IMR-90 (cell line): ENCODE measurements at regions not wholly inside any gene's neighbourhood (a gene's known extent, or its start where the extent isn't known, plus 50 kb on each side); places are given as distances from the start of the nearest gene placed in this dataset.
"Not testable (repeated sequence)": the region's sequence is repeated elsewhere in the genome, so short reads cannot be mapped to it uniquely, and the experiment has no call there.

Experiments
- ATAC-seq: fragments of 200-7000 bp; cut with Tn5 transposase; 2 replicates; pipeline ENCODE4 v1.9.1; 2020; ENCODE audit warnings: low read depth, mild to moderate bottlenecking, moderate library complexity
- BruUV-seq: library from RNA; stranded (reverse); fragments of 400-500 nt; replicated peaks from 2 replicates; lab custom pipeline; 2021; lab: Mats Ljungman, UMichigan
- CTCF ChIA-PET: fragments of 300-600 bp; formaldehyde crosslinking; extraction: SDS; loops from one replicate; lab custom pipeline; 2021; ENCODE audit warnings: antibody characterized with exemption; lab: Yijun Ruan, JAX
- POLR2A ChIA-PET: fragments of 300-600 bp; sonication (Branson Sonifier 250); formaldehyde crosslinking; loops from one replicate; lab custom pipeline; 2022; ENCODE audit warnings: antibody characterized with exemption; ENCODE audit not compliant: unreplicated experiment; lab: Charles Lee
- DNase-seq: peaks from one replicate; pipeline ENCODE4 v3.0.0; 2013
- H2AFZ ChIP-seq: replicated peaks from 2 replicates; pipeline ENCODE3; 2013; ENCODE audit warnings: low read length, mild to moderate bottlenecking; ENCODE audit not compliant: poor library complexity
- H2AK5ac ChIP-seq: 2 replicates; pipeline ENCODE4 v1.6.1; 2013; ENCODE audit warnings: low read depth, low read length, inconsistent platforms
- H2AK9ac ChIP-seq: replicated peaks from 2 replicates; pipeline ENCODE3; 2013; ENCODE audit warnings: mild to moderate bottlenecking, low read depth, low read length, moderate library complexity; ENCODE audit not compliant: poor library complexity
- H2BK120ac ChIP-seq: 2 replicates; pipeline ENCODE4 v1.6.1; 2013; ENCODE audit warnings: low read depth, low read length, inconsistent platforms
- H2BK15ac ChIP-seq: 3 replicates; pipeline ENCODE4 v1.6.1; 2013; ENCODE audit warnings: low read depth, low read length, inconsistent platforms
- H2BK20ac ChIP-seq: 2 replicates; pipeline ENCODE4 v1.6.1; 2013; ENCODE audit warnings: low read depth, mild to moderate bottlenecking, inconsistent platforms, low read length, moderate library complexity
- H2BK5ac ChIP-seq: 2 replicates; pipeline ENCODE4 v1.6.1; 2013; ENCODE audit warnings: mild to moderate bottlenecking, low read depth, low read length, inconsistent platforms; ENCODE audit not compliant: poor library complexity, severe bottlenecking
- H3K14ac ChIP-seq: replicated peaks from 2 replicates; pipeline ENCODE4 v1.6.1; 2013; ENCODE audit warnings: low read depth, low read length, inconsistent platforms
- H3K18ac ChIP-seq: 2 replicates; pipeline ENCODE4 v1.6.1; 2013; ENCODE audit warnings: low read depth, low read length, control low read depth
- H3K23ac ChIP-seq: 2 replicates; pipeline ENCODE4 v1.6.1; 2013; ENCODE audit warnings: low read depth, low read length, inconsistent platforms
- H3K27ac ChIP-seq: 2 replicates; pipeline ENCODE4 v1.5.1; 2013; ENCODE audit warnings: mild to moderate bottlenecking, control low read depth, low read length; ENCODE audit not compliant: insufficient read depth
- H3K27me3 ChIP-seq: 2 replicates; pipeline ENCODE4 v1.6.1; 2013; ENCODE audit warnings: low read length; ENCODE audit not compliant: control insufficient read depth, insufficient read depth
- H3K36me3 ChIP-seq: 2 replicates; pipeline ENCODE4 v1.6.1; 2013; ENCODE audit warnings: low read length, mixed read lengths; ENCODE audit not compliant: control insufficient read depth, insufficient read depth
- H3K4ac ChIP-seq: 2 replicates; pipeline ENCODE4 v1.6.1; 2013; ENCODE audit warnings: low read depth, low read length, inconsistent platforms
- H3K4me1 ChIP-seq: 2 replicates; pipeline ENCODE4 v1.6.1; 2013; ENCODE audit warnings: low read length, mixed read lengths; ENCODE audit not compliant: control insufficient read depth, insufficient read depth
- H3K4me2 ChIP-seq: 2 replicates; pipeline ENCODE4 v1.6.1; 2013; ENCODE audit warnings: low read depth, mild to moderate bottlenecking, control low read depth, low read length, moderate library complexity
- H3K4me3 ChIP-seq: 2 replicates; pipeline ENCODE4 v1.5.1; 2013; ENCODE audit warnings: low read depth, mild to moderate bottlenecking, control low read depth, low read length, moderate library complexity; ENCODE audit not compliant: insufficient read depth
- H3K56ac ChIP-seq: 2 replicates; pipeline ENCODE4 v1.6.1; 2013; ENCODE audit warnings: low read length, inconsistent platforms; ENCODE audit not compliant: insufficient read depth; ENCODE audit errors: extremely low read depth
- H3K79me1 ChIP-seq, 2 experiments: 2 replicates each; pipeline ENCODE4 v1.6.1; 2013; ENCODE audit warnings: low read length in 2 of 2, inconsistent platforms in 1 of 2, low read depth in 1 of 2
- H3K9ac ChIP-seq: 2 replicates; pipeline ENCODE4 v1.6.1; 2013; ENCODE audit warnings: low read depth, low read length, control low read depth
- H3K9me1 ChIP-seq: 2 replicates; pipeline ENCODE4 v1.6.1; 2013; ENCODE audit warnings: low read length, inconsistent platforms; ENCODE audit not compliant: insufficient read depth
- H3K9me3 ChIP-seq: 2 replicates; pipeline ENCODE4 v1.6.1; 2013; ENCODE audit warnings: low read length; ENCODE audit not compliant: control insufficient read depth, insufficient read depth
- H4K20me1 ChIP-seq: 2 replicates; pipeline ENCODE4 v1.6.1; 2013; ENCODE audit warnings: low read length, inconsistent platforms; ENCODE audit not compliant: insufficient read depth
- H4K5ac ChIP-seq: 2 replicates; pipeline ENCODE4 v1.6.1; 2013; ENCODE audit warnings: mild to moderate bottlenecking, low read depth, low read length, control low read depth
- H4K8ac ChIP-seq, 2 experiments: 2 replicates each; pipeline ENCODE4 v1.6.1; 2013; ENCODE audit warnings: low read depth in 2 of 2, low read length in 2 of 2, control low read depth in 1 of 2, inconsistent platforms in 1 of 2
- H4K91ac ChIP-seq: 2 replicates; pipeline ENCODE4 v1.6.1; 2013; ENCODE audit warnings: low read depth, low read length, inconsistent platforms; ENCODE audit not compliant: insufficient read depth
- WGBS, 2 experiments: methylation state at CpG; one replicate each; pipeline versions ENCODE4 v1.1.5 to v1.1.7; 2013; ENCODE audit warnings: missing lambda C conversion rate in 2 of 2; ENCODE audit not compliant: insufficient read length in 1 of 2; ENCODE audit errors: extremely low coverage in 2 of 2; 5-methylcytosine and 5-hydroxymethylcytosine counted together
- dilution Hi-C: fragments of 300-500 bp; cut with HindIII; formaldehyde crosslinking; loops from one replicate; pipeline ENCODE4 v1.14.3; 2018; ENCODE audit warnings: low sequenced_read_pairs; ENCODE audit not compliant: unreplicated experiment
- in situ Hi-C: fragments of 300-500 bp; cut with MboI; formaldehyde crosslinking; loops from 3 replicates; pipeline ENCODE4 v1.14.3; 2019; ENCODE audit warnings: low sequenced_read_pairs, inconsistent platforms, mixed read lengths
- intact Hi-C: fragments of 100-400 bp; cut with micrococcal nuclease; formaldehyde crosslinking; loops from 2 replicates; pipeline ENCODE4 v1.10.0; 2022

DNA sequence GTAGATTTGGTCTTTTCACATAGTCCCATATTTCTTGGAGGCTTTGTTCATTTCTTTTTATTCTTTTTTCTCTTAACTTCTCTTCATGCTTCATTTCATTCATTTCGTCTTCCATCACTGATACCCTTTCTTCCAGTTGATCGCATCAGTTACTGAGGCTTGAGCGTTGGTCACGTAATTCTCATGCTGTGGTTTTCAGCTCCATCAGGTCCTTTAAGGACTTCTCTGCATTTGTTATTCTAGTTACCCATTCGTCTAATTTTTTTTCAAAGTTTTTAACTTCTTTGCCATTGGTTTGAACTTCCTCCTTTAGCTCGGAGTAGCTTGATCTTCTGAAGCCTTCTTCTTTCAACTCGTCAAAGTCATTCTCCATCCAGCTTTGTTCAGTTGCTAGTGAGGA, 387.6 kb upstream of the ZMIZ1 start:
- H3K79me1 ChIP-seq, H4K91ac ChIP-seq, H2BK120ac ChIP-seq, H4K5ac ChIP-seq, H4K8ac ChIP-seq, H3K14ac ChIP-seq, H3K4me2 ChIP-seq, in situ Hi-C loops, POLR2A ChIA-PET, CTCF ChIA-PET, H2BK20ac ChIP-seq, H3K9me1 ChIP-seq, BruUV-seq, H3K36me3 ChIP-seq, H4K20me1 ChIP-seq, H2AK9ac ChIP-seq, H3K9ac ChIP-seq, H3K23ac ChIP-seq, H3K4me3 ChIP-seq, H3K18ac ChIP-seq, H3K27ac ChIP-seq, H2BK5ac ChIP-seq, DNase-seq, intact Hi-C loops, H2AFZ ChIP-seq, H3K4me1 ChIP-seq, H3K4ac ChIP-seq, dilution Hi-C loops, H2BK15ac ChIP-seq, H2AK5ac ChIP-seq, ATAC-seq, H3K56ac ChIP-seq, H3K9me3 ChIP-seq: not testable (repeated sequence)
- H3K27me3 ChIP-seq, result peaks cover 13% of the 10 kb centered on the region
- no CpG with 5 or more reads among the region's 7 CpGs for WGBS, 2 experiments

DNA sequence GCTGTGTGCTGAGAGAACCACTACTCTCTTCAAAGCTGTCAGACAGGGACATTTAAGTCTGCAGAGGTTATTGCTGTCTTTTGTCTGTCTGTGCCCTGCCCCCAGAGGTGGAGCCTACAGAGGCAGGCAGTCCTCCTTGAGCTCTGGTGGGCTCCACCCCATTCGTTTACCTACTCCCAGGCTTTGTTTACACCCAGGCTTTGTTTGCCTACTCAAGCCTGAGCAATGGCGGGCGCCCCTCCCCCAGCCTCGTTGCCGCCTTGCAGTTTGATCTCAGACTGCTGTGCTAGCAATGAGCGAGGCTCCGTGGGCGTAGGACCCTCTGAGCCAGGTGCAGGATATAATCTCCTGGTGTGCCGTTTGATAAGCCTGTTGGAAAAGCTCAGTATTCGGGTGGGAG, 386.8 kb upstream of the ZMIZ1 start:
- H3K4me1 ChIP-seq, H2BK20ac ChIP-seq, BruUV-seq, H3K4ac ChIP-seq, H3K23ac ChIP-seq, H3K9ac ChIP-seq, in situ Hi-C loops, DNase-seq, H2BK15ac ChIP-seq, H3K4me2 ChIP-seq, H4K20me1 ChIP-seq, H4K8ac ChIP-seq, H2BK120ac ChIP-seq, H3K79me1 ChIP-seq, H2AK9ac ChIP-seq, H3K4me3 ChIP-seq, H3K14ac ChIP-seq, H3K36me3 ChIP-seq, H3K9me1 ChIP-seq, intact Hi-C loops, CTCF ChIA-PET, ATAC-seq, H2AFZ ChIP-seq, H3K27ac ChIP-seq, dilution Hi-C loops, H3K18ac ChIP-seq, H3K9me3 ChIP-seq, H2AK5ac ChIP-seq, H4K5ac ChIP-seq, H2BK5ac ChIP-seq, H4K91ac ChIP-seq, H3K56ac ChIP-seq, POLR2A ChIA-PET: not testable (repeated sequence)
- WGBS, 2 experiments, result 76% methylated on average over 2 of the region's 10 CpGs; no CpG with 5 or more reads in 1 of the 2 experiments
- H3K27me3 ChIP-seq, result peaks cover 13% of the 10 kb centered on the region
